ENCODE measurements at regions not wholly inside any gene's neighbourhood (a gene's known extent, or its start where the extent isn't known, plus 50 kb on each side); places are given as distances from the start of the nearest gene placed in this dataset.

DNA sequence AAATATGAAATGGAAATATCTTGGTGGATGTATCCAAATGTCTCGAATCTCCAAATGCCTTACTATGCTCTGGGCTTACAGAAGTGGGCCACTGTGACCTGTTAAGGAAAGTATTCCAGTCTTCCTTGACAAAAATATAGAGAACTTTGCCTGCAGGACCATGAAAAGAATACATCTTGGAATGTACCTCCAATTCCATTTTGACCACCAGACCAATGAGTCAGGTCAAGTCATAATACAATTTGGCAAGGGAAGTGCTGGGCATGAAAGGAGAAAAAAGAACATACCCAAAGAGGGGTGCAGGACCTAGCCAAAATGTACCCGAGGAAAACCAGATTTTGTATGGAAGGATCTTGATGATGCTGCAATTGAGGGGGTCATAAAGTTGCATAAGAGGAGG lies 1153.7 kb upstream of the GOT2 start:
- H3K36me3 ChIP-seq: no peaks in the 10 kb centered on the region
- H3K4me1 ChIP-seq: no peaks in the 10 kb centered on the region
- intact Hi-C loops (cut with DNase I; ENCODE audit: low total_unique reads): no loop called here
- DNase-seq: no peak
- H3K9me3 ChIP-seq: peaks cover 0 to 37% (median 22%) of the 10 kb centered on the region in 8 donors
- no peak overlapping the region for H3K4me3 ChIP-seq
- WGBS, 5 donors: 67 to 87% (median 75%) methylated on average over 2 of the region's 2 CpGs
- TF ChIP-seq, protein P1, sequence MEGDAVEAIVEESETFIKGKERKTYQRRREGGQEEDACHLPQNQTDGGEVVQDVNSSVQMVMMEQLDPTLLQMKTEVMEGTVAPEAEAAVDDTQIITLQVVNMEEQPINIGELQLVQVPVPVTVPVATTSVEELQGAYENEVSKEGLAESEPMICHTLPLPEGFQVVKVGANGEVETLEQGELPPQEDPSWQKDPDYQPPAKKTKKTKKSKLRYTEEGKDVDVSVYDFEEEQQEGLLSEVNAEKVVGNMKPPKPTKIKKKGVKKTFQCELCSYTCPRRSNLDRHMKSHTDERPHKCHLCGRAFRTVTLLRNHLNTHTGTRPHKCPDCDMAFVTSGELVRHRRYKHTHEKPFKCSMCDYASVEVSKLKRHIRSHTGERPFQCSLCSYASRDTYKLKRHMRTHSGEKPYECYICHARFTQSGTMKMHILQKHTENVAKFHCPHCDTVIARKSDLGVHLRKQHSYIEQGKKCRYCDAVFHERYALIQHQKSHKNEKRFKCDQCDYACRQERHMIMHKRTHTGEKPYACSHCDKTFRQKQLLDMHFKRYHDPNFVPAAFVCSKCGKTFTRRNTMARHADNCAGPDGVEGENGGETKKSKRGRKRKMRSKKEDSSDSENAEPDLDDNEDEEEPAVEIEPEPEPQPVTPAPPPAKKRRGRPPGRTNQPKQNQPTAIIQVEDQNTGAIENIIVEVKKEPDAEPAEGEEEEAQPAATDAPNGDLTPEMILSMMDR (IDR thresholded peaks at IDR 0.05 in 8 of 11, conservative IDR thresholded peaks at IDR 0.05 in 3 of 11): no peak
- no peak for TF ChIP-seq POLR2AphosphoS5 (IDR thresholded peaks at IDR 0.05)
- TF ChIP-seq POLR2A (IDR thresholded peaks at IDR 0.05): no peak
- H3K27me3 ChIP-seq (replicated peaks in 1 of 7): no peaks in the 10 kb centered on the region
- H3K27ac ChIP-seq: no peak overlapping the region

DNA sequence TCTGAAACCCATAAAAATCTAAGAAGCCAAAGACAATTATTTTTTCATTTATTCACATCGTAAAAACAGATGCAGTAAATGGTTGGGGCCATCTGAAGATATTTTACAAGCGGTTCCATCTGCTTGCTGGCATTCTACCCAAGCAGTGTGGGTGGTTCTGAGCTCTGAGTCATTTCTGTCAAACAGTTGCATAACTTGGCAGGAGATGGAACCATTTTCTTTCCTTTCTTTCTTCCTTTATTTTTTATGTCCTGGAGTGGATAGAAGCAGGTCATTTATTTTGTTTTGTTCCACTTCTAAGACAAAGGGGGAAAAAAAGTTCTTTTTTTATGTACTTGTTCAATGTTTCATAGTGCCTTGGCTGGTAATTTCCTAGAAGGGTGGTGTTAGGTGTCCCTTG lies 1151.9 kb upstream of the GOT2 start:
- intact Hi-C loops (cut with DNase I; ENCODE audit: low total_unique reads): no loop called here
- WGBS, 5 donors: 47 to 74% (median 60%) methylated on average over 2 of the region's 2 CpGs
- Histone ChIP-seq H3K27ac (no peak overlapping the region), H3K27me3 (replicated peaks in 1 of 7) (no peaks in the 10 kb centered on the region), H3K4me1 (no peaks in the 10 kb centered on the region), H3K36me3 (no peaks in the 10 kb centered on the region), H3K9me3 (peaks cover 0 to 29% (median 22%) of the 10 kb centered on the region in 8 donors), H3K4me3 (no peak overlapping the region)
- DNase-seq: no peak
- TF ChIP-seq, protein P1 (IDR thresholded peaks at IDR 0.05 in 8 of 11, conservative IDR thresholded peaks at IDR 0.05 in 3 of 11): no peak
- no peak for TF ChIP-seq POLR2A (IDR thresholded peaks at IDR 0.05)
- no peak for TF ChIP-seq POLR2AphosphoS5 (IDR thresholded peaks at IDR 0.05)

DNA sequence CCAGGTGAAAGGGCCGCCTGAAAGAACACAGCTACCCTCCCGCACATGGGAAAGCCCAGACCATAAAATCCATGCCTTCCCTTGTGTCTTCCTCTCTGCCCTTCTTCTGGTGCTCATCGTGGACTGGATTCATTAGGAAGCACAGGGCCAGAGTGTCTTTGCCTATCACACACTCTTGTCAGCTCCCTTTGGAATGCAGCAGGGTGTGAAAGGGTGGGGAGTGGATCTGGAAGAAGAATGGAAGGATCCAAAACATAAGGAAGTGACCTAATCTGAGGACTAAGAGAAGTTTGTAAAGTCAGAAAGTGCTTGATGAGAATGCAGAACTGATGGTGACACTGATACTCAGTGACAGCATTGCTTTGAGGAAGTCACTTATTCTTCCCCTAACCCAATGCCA lies 1147.3 kb upstream of the GOT2 start:
- Histone ChIP-seq H3K27me3 (replicated peaks in 1 of 7) (no peaks in the 10 kb centered on the region), H3K9me3 (peaks cover 0 to 7% (median 0%) of the 10 kb centered on the region in 8 donors), H3K4me1 (no peaks in the 10 kb centered on the region), H3K36me3 (no peaks in the 10 kb centered on the region), H3K27ac (no peak overlapping the region), H3K4me3 (no peak overlapping the region)
- no peak for DNase-seq
- 58 to 76% (median 70%) methylated on average over 3 of the region's 3 CpGs for WGBS, 5 donors
- intact Hi-C loops (cut with DNase I; ENCODE audit: low total_unique reads): no loop called here
- TF ChIP-seq POLR2A (IDR thresholded peaks at IDR 0.05): no peak
- TF ChIP-seq, protein P1 (IDR thresholded peaks at IDR 0.05 in 8 of 11, conservative IDR thresholded peaks at IDR 0.05 in 3 of 11): no peak

DNA sequence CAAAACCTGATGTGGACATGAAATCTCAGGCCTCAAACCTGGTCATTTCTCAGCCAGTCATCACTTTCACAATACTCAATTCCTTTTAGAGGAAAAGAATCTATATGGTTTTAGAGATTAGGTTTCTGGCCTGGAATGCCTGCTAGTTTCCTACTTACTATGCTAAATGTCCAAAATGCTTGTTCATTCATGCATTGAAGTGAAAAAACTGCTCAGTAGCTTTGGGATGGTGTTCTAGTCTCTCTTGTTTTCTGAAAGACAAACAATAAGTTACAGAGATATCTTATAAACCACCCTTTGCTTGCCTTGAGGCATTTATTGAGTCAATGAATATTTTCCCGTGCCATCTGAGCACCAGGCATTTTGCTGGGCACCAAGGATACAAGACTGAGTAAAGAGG lies 1146.5 kb upstream of the GOT2 start:
- no peaks in the 10 kb centered on the region for H3K27me3 ChIP-seq (replicated peaks in 1 of 7)
- 52 to 84% (median 63%) methylated on average over 1 of the region's 1 CpG for WGBS, 5 donors
- H3K36me3 ChIP-seq: no peaks in the 10 kb centered on the region
- DNase-seq: no peak
- H3K4me3 ChIP-seq: no peak overlapping the region
- intact Hi-C loops (cut with DNase I; ENCODE audit: low total_unique reads): no loop called here
- no peaks in the 10 kb centered on the region for H3K4me1 ChIP-seq
- TF ChIP-seq POLR2AphosphoS5 (IDR thresholded peaks at IDR 0.05) (no peak), POLR2A (IDR thresholded peaks at IDR 0.05) (no peak)
- TF ChIP-seq, protein P1 (IDR thresholded peaks at IDR 0.05 in 8 of 11, conservative IDR thresholded peaks at IDR 0.05 in 3 of 11): no peak
- no peak overlapping the region for H3K27ac ChIP-seq
- H3K9me3 ChIP-seq: peaks cover 0 to 4% (median 0%) of the 10 kb centered on the region in 8 donors
